Keratinocyte (primary cell): ENCODE measurements at regions not wholly inside any gene's neighbourhood (a gene's known extent, or its start where the extent isn't known, plus 50 kb on each side); places are given as distances from the start of the nearest gene placed in this dataset.

ENCODE experiments used
- EZH2 ChIP-seq: IDR thresholded peaks from one replicate; pipeline ENCODE4 v1.6.1; 2012; ENCODE audit warnings: inconsistent platforms, mild to moderate bottlenecking, low read length, moderate library complexity
- TF ChIP-seq, protein P1 (sequence below), 3 experiments: IDR thresholded peaks in 1 of 3; conservative IDR thresholded peaks in 1 of 3; optimal IDR thresholded peaks in 1 of 3; 2 replicates in 2 of 3; 3 replicates in 1 of 3; pipeline versions ENCODE3 to v1.5.1; 2011; ENCODE audit warnings: low read length in 3 of 3, mild to moderate bottlenecking in 3 of 3, moderate library complexity in 2 of 3, control low read depth in 1 of 3, inconsistent platforms in 1 of 3; ENCODE audit not compliant: insufficient read depth in 2 of 3; ENCODE audit errors: extremely low read depth in 1 of 3

DNA sequence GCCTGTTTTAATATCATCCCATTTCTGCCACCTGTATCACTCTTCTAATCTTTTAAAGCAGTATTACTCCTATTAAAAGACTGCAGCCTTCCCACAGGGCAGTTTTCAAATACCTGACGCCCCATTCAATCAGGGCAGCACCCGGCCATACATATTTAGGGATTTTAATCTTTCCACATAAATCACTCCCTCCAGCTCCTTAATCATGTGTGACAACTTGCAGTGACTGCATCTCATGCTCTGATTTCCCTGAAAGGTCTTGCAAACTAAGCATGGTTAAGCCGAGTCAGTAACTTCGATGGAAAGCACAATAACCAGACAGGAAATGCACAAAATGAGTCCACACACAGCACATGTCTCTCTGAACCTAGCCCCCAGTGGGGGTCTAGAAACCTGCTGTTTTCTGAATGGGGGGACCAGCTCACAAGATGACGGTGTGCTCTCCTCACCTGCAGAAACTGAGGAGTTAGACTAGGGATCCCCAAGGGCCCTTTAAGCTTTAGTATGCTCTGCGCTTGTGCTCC is 116.9 kb upstream of the CREB1 start:
- TF ChIP-seq, protein P1, sequence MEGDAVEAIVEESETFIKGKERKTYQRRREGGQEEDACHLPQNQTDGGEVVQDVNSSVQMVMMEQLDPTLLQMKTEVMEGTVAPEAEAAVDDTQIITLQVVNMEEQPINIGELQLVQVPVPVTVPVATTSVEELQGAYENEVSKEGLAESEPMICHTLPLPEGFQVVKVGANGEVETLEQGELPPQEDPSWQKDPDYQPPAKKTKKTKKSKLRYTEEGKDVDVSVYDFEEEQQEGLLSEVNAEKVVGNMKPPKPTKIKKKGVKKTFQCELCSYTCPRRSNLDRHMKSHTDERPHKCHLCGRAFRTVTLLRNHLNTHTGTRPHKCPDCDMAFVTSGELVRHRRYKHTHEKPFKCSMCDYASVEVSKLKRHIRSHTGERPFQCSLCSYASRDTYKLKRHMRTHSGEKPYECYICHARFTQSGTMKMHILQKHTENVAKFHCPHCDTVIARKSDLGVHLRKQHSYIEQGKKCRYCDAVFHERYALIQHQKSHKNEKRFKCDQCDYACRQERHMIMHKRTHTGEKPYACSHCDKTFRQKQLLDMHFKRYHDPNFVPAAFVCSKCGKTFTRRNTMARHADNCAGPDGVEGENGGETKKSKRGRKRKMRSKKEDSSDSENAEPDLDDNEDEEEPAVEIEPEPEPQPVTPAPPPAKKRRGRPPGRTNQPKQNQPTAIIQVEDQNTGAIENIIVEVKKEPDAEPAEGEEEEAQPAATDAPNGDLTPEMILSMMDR (optimal IDR thresholded peaks at IDR 0.05 in 1 of 3, IDR thresholded peaks at IDR 0.05 in 1 of 3, conservative IDR thresholded peaks at IDR 0.05 in 1 of 3; ENCODE audit: extremely low read depth in 1 of 3, insufficient read depth in 2 of 3, low read length in 3 of 3): no peak
- no peak for TF ChIP-seq EZH2
